ENCODE measurements at regions not wholly inside any gene's neighbourhood (a gene's known extent, or its start where the extent isn't known, plus 50 kb on each side); places are given as distances from the start of the nearest gene placed in this dataset.
"Not testable (repeated sequence)": the region's sequence is repeated elsewhere in the genome, so short reads cannot be mapped to it uniquely, and the experiment has no call there.

DNA sequence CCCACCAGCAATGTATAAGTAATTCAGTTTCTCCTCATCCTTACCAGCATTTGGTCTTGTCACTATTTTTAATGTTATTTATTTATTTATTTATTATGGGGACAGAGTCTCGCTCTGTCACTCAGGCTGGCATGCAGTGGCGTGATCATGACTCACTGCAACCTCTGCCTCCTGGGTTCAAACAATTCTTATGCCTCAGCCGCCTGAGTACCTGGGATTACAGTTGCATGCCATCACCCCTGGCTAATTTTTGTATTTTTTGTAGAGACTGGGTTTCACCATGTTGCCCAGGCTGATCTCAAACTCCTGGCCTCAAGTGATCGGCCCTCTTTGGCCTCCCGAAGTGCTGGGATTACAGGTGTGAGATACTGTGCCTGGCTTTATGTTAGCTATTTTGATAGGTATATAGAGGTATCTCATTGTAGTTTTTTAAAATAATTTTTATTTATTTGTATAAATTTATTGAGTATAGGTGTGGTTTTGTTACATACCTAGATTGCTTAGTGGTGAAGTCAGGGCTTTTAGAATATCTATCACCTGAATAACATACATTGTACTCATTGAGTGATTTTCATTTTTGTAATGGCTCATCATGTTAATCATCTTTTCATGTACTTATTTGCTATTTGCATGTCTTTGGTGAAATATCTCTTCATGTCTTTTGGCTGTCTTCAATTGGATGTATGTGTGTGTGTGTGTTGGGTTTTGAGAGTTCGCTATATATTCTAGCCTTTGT is 53.3 kb downstream of the TANC2 start:
- no peak overlapping the region for H3K27ac ChIP-seq
- no peaks in the 10 kb centered on the region for H3K4me1 ChIP-seq
- H3K36me3 ChIP-seq, result no peaks in the 10 kb centered on the region
- intact Hi-C loops (cut with DNase I), result no loop called here
- no peak for ATAC-seq
- H3K27me3 ChIP-seq (ENCODE audit: low read depth), result no peaks in the 10 kb centered on the region
- H3K9me3 ChIP-seq, result no peaks in the 10 kb centered on the region
- no peak overlapping the region for H3K4me3 ChIP-seq
- TF ChIP-seq, protein P1, sequence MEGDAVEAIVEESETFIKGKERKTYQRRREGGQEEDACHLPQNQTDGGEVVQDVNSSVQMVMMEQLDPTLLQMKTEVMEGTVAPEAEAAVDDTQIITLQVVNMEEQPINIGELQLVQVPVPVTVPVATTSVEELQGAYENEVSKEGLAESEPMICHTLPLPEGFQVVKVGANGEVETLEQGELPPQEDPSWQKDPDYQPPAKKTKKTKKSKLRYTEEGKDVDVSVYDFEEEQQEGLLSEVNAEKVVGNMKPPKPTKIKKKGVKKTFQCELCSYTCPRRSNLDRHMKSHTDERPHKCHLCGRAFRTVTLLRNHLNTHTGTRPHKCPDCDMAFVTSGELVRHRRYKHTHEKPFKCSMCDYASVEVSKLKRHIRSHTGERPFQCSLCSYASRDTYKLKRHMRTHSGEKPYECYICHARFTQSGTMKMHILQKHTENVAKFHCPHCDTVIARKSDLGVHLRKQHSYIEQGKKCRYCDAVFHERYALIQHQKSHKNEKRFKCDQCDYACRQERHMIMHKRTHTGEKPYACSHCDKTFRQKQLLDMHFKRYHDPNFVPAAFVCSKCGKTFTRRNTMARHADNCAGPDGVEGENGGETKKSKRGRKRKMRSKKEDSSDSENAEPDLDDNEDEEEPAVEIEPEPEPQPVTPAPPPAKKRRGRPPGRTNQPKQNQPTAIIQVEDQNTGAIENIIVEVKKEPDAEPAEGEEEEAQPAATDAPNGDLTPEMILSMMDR (IDR thresholded peaks at IDR 0.05), result no peak
- no peak for DNase-seq

DNA sequence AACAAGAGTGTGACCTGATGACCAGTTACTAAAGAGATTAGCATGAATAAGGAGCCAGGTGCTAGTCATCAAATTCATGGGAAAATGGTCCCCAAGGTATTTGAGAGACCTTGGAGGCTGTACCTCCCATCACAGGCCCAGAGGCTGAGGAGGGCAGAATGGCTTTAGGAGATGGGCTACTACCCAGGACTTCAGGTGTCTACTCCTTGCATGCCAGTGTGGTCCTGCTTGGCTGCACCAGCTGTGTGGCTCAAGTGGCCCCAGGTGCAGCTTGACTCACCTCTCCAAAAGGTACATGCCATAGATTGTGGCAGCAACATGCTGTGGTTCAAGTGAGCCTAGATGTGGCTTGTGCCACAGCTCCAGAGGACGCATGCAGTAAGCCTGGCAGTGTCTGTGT is 56.5 kb downstream of the TANC2 start:
- H3K9me3 ChIP-seq, result no peaks in the 10 kb centered on the region
- no peak overlapping the region for H3K27ac ChIP-seq
- H3K4me3 ChIP-seq, result no peak overlapping the region
- no peaks in the 10 kb centered on the region for H3K4me1 ChIP-seq
- H3K27me3 ChIP-seq (ENCODE audit: low read depth), result no peaks in the 10 kb centered on the region
- ATAC-seq, result peak in 1 of 2 donors; percentile 9
- intact Hi-C loops (cut with DNase I), result no loop called here
- H3K36me3 ChIP-seq, result no peaks in the 10 kb centered on the region
- TF ChIP-seq, protein P1 (IDR thresholded peaks at IDR 0.05), result no peak
- no peak for DNase-seq

DNA sequence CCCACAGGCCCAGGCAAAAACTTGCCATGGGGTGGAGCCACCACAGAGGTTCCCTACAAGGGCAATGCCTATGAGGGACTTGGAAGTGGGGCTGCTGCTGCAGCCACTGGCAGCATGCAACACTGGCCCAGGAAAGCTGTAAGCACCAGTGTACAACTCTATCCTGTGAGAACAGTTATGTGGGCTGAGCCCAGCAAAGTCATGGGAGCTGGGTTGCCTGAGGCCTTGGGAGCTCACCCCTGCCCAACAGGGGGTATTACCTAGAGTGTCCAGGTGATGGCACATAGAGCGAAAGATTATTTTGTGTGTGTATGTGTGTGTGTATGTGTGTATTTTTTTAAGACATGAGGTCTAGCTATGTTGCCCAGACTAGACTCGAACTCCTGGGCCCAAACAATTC is 57.0 kb downstream of the TANC2 start:
- Histone ChIP-seq H3K27me3 (ENCODE audit: low read depth) (no peaks in the 10 kb centered on the region), H3K4me3 (no peak overlapping the region), H3K4me1 (no peaks in the 10 kb centered on the region), H3K36me3 (no peaks in the 10 kb centered on the region), H3K27ac (no peak overlapping the region), H3K9me3 (no peaks in the 10 kb centered on the region)
- intact Hi-C loops (cut with DNase I), result no loop called here
- DNase-seq (no peak), ATAC-seq (peak in 1 of 2 donors; percentile 29)
- TF ChIP-seq, protein P1 (IDR thresholded peaks at IDR 0.05), result no peak

DNA sequence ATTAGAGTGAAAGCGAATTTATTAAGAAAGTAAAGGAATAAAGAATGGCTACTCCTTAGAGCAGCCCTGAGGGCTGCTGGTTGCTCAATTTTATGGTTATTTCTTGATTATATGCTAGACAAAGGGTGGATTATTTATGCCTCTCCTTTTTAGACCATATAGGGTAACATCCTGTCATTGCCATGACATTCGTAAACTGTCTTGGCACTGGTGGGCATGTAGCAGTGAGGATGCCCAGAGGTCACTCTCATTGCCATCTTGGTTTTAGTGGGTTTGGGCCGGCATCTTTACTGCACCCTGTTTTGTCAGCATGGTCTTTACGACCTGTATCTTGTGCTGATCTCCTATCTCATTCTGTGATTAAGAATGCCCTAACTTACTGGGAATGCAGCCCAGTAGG is 58.2 kb downstream of the TANC2 start:
- Histone ChIP-seq H3K27me3 (ENCODE audit: low read depth) (no peaks in the 10 kb centered on the region), H3K9me3 (no peaks in the 10 kb centered on the region), H3K27ac (no peak overlapping the region), H3K36me3 (no peaks in the 10 kb centered on the region), H3K4me3 (no peak overlapping the region), H3K4me1 (no peaks in the 10 kb centered on the region)
- DNase-seq (no peak), ATAC-seq (no peak)
- intact Hi-C loops (cut with DNase I), result no loop called here
- TF ChIP-seq, protein P1 (IDR thresholded peaks at IDR 0.05), result no peak

DNA sequence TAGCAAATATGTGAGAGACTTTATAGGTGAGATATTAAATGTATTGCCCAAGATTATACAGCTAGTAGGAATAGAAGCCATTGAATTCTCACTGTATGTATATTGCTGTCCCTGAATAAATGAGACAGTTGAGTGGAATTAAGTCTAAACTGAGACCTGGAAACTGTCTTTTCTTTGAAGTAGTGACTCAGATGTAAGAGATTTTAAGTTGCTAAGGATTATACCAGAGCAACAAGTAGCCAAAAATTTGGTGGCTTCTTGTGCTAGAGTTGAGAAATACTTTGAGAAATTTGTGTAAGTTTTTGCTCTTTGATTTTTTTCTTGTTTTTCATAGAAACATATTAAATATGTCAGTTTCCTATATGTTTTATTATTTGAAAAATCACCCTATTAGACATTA is 58.7 kb downstream of the TANC2 start:
- intact Hi-C loops (cut with DNase I), result no loop called here
- no peaks in the 10 kb centered on the region for H3K27me3 ChIP-seq (ENCODE audit: low read depth)
- DNase-seq, result no peak
- no peaks in the 10 kb centered on the region for H3K4me1 ChIP-seq
- ATAC-seq, result no peak
- TF ChIP-seq, protein P1 (IDR thresholded peaks at IDR 0.05), result no peak
- H3K9me3 ChIP-seq, result no peaks in the 10 kb centered on the region
- H3K36me3 ChIP-seq, result no peaks in the 10 kb centered on the region
- no peak overlapping the region for H3K4me3 ChIP-seq
- no peak overlapping the region for H3K27ac ChIP-seq

DNA sequence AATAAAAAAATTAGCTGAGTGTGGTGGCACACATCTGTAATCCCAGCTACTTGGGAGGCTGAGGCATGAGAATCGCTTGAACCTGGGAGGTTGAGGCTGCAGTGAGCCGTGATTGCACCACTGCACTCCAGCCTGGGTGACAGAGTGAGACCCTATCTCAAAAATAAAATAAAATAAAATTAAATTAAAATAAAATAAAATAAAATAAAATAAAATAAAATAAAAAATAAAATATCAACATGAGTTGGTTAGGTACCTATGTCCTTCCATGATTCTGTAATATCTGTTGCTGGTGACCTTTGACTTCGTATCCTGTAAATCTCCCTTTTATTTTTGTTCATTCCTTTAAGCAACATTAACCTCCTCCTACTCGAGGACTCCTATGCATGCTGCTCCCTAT is 59.6 kb downstream of the TANC2 start:
- intact Hi-C loops (cut with DNase I); ATAC-seq: not testable (repeated sequence)

More for the DNA sequence above, 59.6 kb downstream of the TANC2 start:
- not testable (repeated sequence) for H3K4me1 ChIP-seq; H3K27ac ChIP-seq; H3K4me3 ChIP-seq; H3K36me3 ChIP-seq; H3K9me3 ChIP-seq; DNase-seq; H3K27me3 ChIP-seq (ENCODE audit: low read depth)
